GM18502 (cell line): ENCODE measurements at regions not wholly inside any gene's neighbourhood (a gene's known extent, or its start where the extent isn't known, plus 50 kb on each side); places are given as distances from the start of the nearest gene placed in this dataset.

Source experiments
- ATAC-seq: cut with Tn5 transposase; IDR thresholded peaks from one replicate; pipeline ENCODE4 v1.9.1; 2021; ENCODE audit warnings: mild to moderate bottlenecking; ENCODE audit not compliant: unreplicated experiment, poor library complexity

GRCh38 chr2:189363559-189363958 is 77.7 kb upstream of the WDR75 start:
- no peak for ATAC-seq

- ATAC-seq, result no peak
These were observed 76.7 kb upstream of the WDR75 start for GRCh38 chr2:189364607-189365006.

- ATAC-seq, result no peak
These were observed 74.9 kb upstream of the WDR75 start for GRCh38 chr2:189366349-189366748.

DNA sequence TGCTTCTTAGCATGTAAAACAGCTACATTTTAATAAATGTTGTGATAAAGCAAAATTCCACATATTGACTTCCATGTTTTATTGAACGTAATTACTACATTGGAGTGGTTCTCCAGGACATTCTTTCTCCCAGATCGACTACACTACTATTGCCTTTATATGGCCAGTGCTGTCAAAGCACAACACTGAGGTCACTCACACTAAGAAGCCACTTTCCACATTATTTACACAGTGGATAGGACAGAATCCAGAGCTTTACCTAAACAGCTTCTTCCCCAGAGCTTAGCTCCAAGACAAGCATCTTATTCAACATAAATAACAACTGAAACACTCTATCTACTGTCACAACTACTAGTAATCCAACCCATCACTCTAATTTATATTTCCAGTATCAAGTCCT is 73.9 kb upstream of the WDR75 start:
- no peak for ATAC-seq

GRCh38 chr2:189369566-189369965 is 71.7 kb upstream of the WDR75 start:
- ATAC-seq, result no peak

GRCh38 chr2:189370719-189371118 is 70.6 kb upstream of the WDR75 start:
- no peak for ATAC-seq

- no peak for ATAC-seq
These were observed 68.5 kb upstream of the WDR75 start for GRCh38 chr2:189372688-189373257.

DNA sequence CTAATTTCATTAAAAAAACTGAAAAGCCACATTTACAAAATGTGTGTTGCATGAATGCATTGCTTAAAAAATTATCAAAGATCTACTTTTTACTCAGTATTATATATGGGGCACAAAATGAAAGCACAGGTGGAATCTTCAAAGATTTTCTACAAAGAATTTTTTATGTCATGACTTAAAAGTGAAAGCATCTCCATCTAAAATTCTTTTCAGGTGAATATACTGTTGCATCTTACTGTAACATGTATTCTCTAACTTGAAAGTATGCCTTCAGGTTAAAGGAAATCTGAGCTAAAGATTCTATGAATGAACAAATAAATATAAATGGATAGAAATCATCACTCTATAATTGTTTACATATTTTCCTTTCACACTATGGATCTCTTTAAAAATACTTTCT is 66.8 kb upstream of the WDR75 start:
- no peak for ATAC-seq

- ATAC-seq, result no peak
These were observed 65.4 kb upstream of the WDR75 start for GRCh38 chr2:189375842-189376241.

- ATAC-seq, result no peak
These were observed 62.0 kb upstream of the WDR75 start for GRCh38 chr2:189379287-189379630.

GRCh38 chr2:189379731-189380261 is 61.5 kb upstream of the WDR75 start:
- no peak for ATAC-seq

GRCh38 chr2:189382668-189383067 is 58.6 kb upstream of the WDR75 start:
- ATAC-seq, result no peak

DNA sequence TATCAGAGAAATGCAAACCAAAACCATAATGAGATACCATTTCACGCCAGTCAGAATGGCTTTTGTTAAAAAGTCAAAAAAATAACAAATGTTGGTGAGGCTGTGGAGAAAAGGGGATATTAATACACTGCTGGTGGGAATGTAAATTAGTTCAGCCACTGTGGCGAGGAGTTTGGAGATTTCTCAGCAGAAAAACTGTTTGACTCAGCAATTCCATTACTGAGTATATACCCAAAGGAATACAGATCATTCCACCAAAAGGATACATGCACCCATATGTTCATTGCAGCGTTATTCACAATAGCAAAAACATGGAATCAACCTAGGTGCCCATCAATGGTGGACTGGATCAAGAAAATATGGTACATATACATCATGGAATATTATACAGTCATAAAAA is 54.5 kb upstream of the WDR75 start:
- no peak for ATAC-seq

GRCh38 chr2:189391201-189391600 is 50.1 kb upstream of the WDR75 start:
- ATAC-seq, result no peak
